SHP77 treated with DMSO at 0.1 percent for 48 hours (cell line): ENCODE measurements at regions not wholly inside any gene's neighbourhood (a gene's known extent, or its start where the extent isn't known, plus 50 kb on each side); places are given as distances from the start of the nearest gene placed in this dataset.
"Not testable (repeated sequence)": the region's sequence is repeated elsewhere in the genome, so short reads cannot be mapped to it uniquely, and the experiment has no call there.

Experiments
- DNase-seq: peaks from one replicate; lab custom pipeline; 2025; lab: John Stamatoyannopoulos, UW

DNA sequence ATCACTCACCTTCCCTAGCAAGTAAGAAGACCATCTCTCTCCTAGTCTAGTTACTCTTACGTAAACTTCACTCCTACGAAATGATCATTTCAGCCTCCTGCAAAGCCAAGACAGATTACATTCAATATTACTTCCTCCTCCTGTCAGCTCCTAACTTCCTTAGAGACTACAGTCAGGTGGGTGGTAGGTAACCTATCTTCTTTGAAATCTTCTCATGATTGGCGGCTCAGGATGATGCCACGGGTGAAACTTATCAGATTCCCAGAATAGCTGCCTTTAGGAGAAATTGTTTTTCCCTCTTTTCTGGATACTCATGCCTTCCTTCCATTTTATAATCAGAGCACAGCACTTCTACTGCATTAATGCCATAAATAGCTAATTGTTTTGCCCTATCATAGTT is 744.8 kb upstream of the HS3ST1 start:
- no peak for DNase-seq

GRCh38 chr4:12172198-12172973 is 743.7 kb upstream of the HS3ST1 start:
- no peak for DNase-seq

- DNase-seq: no peak
Measured at GRCh38 chr4:12170308-12170707, 741.6 kb upstream of the HS3ST1 start.

GRCh38 chr4:12165616-12166015 is 736.9 kb upstream of the HS3ST1 start:
- DNase-seq: no peak

- no peak for DNase-seq
Measured at GRCh38 chr4:12146339-12146738, 717.6 kb upstream of the HS3ST1 start.

DNA sequence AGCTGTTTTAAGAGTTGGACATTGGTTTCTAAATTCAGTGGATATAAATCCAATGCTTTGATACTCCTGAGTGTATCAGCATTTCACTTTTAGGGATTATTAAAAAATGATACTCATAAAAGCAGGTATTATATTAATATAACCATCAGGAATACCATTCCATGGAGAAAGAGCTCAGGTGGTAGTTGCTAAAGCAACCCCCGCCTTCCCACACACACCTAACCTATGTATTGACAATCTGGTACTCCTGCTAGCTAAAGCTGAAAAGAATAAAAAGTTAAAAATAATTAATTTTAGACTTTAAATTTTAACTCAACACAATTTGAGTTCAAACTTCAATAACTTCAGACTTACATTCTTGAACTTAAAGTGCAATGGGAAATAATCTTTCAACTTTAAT is 717.1 kb upstream of the HS3ST1 start:
- no peak for DNase-seq

DNA sequence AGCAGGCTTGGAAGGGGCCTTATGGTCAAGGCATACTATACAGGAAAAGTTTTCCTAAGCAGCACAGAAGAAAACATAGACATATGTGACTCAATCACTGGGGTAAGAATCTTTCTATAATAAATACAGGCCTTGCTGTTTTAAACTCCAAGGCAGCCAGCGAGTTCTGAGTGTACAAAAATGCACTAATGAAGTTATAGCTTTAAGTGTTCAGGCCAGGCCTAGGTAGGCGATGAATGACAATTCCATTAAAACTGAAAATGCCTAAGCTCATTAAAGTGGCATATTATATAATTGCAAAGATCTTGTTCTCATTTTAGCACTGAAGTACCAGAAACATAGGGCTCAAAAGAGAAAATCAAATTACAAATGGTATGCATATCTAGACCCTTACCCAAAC is 716.4 kb upstream of the HS3ST1 start:
- DNase-seq: no peak

GRCh38 chr4:12144051-12144450 is 715.4 kb upstream of the HS3ST1 start:
- no peak for DNase-seq

GRCh38 chr4:12140864-12141263 is 712.2 kb upstream of the HS3ST1 start:
- DNase-seq: no peak

- no peak for DNase-seq
Measured at GRCh38 chr4:12139296-12139695, 710.6 kb upstream of the HS3ST1 start.

DNA sequence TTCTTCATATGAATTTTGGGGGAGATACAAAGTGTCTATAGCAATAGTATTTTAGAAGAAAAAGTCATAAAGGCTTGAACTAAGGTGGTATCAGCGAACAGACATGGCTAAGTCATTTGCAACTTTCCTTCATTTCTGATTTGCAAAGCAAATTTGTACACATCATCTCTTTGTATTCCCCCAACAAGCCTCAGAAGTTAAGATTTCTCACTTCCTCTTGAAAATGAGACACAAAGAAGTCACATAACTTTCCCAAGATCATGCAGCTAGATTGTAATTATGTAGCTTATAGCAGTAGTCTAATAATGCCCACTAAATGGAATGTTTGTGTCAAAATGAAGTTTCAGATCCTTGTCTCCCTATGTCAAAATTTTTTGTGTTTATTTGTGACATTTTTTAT is 709.8 kb upstream of the HS3ST1 start:
- DNase-seq: no peak

DNA sequence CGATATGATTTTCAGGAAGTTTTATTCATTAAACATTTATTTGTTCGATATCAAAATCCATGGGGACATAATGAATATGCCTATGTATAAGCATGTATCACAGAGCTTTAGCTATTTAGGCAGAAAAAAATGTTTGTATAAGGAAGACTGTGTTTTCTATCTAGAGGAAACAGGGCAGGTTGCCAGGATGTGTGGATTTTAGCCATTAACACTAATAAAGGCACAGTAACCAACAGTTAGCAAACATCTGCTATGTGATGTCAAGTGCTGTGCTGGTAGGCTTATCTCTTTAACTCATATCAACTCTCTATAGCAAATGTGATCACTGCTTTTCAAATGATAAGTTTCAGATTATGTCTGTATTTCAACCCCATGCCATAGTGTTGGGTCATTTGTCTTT is 708.9 kb upstream of the HS3ST1 start:
- no peak for DNase-seq

DNA sequence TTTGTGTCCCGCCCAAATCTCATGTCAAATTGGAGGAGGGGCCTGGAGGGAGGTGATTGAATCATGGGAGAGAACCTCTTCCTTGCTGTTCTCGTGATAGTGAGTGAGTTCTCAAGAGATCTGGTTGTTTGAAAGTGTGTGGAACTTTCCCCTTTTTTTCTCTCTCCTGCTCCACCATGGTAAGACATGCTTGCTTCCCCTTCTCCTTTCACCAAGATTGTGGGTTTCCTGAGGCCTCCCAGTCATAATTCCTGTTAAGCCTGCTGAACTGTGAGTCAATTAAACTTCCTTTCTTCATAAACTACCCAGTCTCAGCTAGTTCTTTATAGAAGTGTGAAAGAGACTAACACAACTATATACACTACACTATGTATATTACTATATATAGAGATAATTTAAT is 697.8 kb upstream of the HS3ST1 start:
- DNase-seq: no peak

GRCh38 chr4:12124138-12124537 is 695.4 kb upstream of the HS3ST1 start:
- no peak for DNase-seq

DNA sequence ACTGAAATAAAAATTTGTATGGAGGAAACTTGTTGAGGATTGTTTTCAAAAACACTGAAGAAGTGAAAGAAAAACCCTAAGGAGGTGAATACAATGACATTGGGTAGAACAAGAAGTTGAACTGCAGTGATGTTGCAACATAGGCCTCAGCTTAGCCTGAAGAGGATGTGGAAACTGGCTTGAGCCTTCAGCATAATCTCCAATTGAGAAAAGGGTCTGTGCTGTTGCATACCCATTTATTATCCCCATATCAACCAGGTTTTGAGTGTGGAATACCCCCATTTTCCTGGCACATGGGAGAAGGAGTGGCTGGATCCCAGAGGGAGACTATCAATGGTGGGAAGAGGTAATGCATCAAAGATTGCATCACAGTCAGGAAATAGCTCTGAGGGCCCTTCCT is 695.0 kb upstream of the HS3ST1 start:
- DNase-seq: no peak

DNA sequence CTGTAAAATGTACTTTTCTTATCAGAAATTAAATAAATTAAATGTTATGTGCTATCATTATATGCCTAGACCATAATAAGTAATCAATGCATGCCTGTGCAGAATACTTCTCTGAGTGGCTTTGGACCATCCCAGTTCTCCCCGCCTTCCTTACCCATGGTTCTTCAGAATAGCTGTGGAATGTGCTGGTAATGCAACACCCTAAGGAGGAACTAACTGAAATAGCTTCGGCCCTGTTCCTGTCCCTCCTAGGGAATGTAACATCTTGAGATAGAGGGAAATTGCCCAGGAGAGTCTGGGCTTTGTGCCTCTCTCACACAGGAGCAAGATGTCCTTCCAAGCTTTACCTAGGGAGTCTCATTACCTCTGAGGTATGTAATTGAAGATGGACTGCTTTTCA is 693.6 kb upstream of the HS3ST1 start:
- DNase-seq: no peak

GRCh38 chr4:12120968-12121367 is 692.3 kb upstream of the HS3ST1 start:
- DNase-seq: no peak

DNA sequence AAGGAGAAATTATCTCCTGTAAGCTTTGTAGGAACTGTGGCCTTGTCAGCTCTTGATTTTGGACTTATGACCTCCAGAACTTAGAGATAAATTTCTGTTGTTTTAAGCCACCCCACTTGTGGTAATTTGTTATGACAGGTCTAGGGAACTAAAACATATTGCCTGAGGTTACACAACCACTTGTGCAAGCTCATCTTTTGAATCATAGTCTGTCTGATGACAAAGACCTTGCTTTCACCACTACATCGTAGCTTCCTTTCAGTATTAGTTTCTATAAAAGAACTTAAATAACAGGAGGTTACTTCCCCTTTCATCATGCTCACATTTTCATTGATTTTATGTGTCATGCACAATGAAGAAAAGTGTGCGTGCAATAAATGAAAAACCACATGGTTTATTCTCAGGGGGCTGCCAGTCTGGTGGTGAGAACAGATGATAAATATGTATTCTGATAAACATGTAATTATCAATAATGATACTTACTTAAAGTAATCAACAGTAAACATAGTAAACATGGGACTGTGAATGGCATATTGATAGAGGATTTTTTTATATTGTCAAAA is 690.0 kb upstream of the HS3ST1 start:
- DNase-seq: no peak

GRCh38 chr4:12116009-12116552 is 687.4 kb upstream of the HS3ST1 start:
- no peak for DNase-seq

GRCh38 chr4:12110627-12111026 is 681.9 kb upstream of the HS3ST1 start:
- no peak for DNase-seq

DNA sequence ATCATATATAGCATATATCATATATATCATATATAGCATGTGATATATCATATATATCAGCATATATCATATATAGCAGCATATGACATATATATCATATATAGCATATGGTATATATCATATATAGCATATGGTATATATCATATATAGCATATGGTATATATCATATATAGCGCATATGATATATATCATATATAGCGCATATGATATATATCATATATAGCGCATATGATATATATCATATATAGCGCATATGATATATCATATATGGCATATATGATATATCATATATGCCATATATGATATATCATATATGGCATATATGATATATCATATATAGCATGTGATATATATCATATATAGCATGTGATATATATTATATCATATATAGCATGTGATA is 680.4 kb upstream of the HS3ST1 start:
- not testable (repeated sequence) for DNase-seq

DNA sequence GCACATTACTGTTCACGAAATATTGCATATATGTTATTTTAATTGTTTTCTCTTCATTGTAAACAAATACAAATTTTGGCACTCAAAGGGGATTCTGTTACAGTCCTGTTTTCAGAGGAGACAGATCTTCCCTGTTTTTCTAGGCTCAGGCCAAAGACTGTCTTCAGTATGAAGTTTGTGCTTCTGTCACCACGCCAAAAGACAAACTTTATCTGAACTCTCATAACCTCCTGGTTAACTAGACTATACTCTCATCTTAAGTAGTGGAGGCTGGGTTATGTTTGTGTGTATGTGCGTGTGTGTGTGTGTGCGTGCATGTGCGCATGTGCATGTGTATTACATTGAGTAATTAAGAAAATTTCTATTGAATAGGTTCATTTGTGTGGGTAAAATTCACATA is 676.8 kb upstream of the HS3ST1 start:
- no peak for DNase-seq

DNA sequence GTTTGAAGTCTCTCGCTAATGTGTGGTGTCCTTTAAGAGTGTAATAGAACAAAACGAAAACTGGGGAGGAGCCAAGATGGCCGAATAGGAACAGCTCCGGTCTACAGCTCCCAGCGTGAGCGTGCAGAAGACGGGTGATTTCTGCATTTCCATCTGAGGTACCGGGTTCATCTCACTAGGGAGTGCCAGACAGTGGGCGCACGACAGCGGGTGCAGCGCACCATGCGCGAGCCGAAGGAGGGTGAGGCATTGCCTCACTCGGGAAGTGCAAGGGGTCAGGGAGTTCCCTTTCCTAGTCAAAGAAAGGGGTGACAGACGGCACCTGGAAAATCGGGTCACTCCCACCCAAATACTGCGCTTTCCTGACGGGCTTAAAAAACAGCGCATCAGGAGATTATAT is 661.2 kb upstream of the HS3ST1 start:
- DNase-seq: not testable (repeated sequence)

GRCh38 chr4:12084690-12085089 is 656.0 kb upstream of the HS3ST1 start:
- no peak for DNase-seq
